Stimulated activated naive CD8-positive, alpha-beta T cell treated with anti-CD3 and anti-CD28 coated beads, Interleukin-15, amount 100 ng/mL, for 72 hours (primary cell): ENCODE measurements at regions not wholly inside any gene's neighbourhood (a gene's known extent, or its start where the extent isn't known, plus 50 kb on each side); places are given as distances from the start of the nearest gene placed in this dataset.

Source experiments
- ATAC-seq: fragments of 150-1000 bp; cut with Tn5 transposase; 2 replicates; pipeline ENCODE4 v1.10.0; 2021; ENCODE audit warnings: mild to moderate bottlenecking, moderate library complexity
- DNase-seq, 2 donors: peaks; one replicate each; pipeline ENCODE4 v3.0.0; 2021 to 2022
- H3K27ac Mint-ChIP-seq, 2 donors: one replicate each; pipeline ENCODE4 v1.8.0; 2022; ENCODE audit warnings: mild to moderate bottlenecking in 2 of 2, mixed read lengths in 2 of 2, moderate library complexity in 2 of 2
- H3K27me3 Mint-ChIP-seq: one replicate; pipeline ENCODE4 v1.8.0; 2022; ENCODE audit warnings: mixed read lengths
- H3K4me1 Mint-ChIP-seq: one replicate; pipeline ENCODE4 v1.8.0; 2022; ENCODE audit warnings: mild to moderate bottlenecking, mixed read lengths
- H3K4me3 Mint-ChIP-seq, 2 donors: one replicate each; pipeline ENCODE4 v1.8.0; 2022; ENCODE audit warnings: mild to moderate bottlenecking in 2 of 2, mixed read lengths in 2 of 2, moderate library complexity in 1 of 2
- H3K9me3 Mint-ChIP-seq, 2 donors: one replicate each; pipeline ENCODE4 v1.8.0; 2022; ENCODE audit warnings: mixed read lengths in 2 of 2

DNA sequence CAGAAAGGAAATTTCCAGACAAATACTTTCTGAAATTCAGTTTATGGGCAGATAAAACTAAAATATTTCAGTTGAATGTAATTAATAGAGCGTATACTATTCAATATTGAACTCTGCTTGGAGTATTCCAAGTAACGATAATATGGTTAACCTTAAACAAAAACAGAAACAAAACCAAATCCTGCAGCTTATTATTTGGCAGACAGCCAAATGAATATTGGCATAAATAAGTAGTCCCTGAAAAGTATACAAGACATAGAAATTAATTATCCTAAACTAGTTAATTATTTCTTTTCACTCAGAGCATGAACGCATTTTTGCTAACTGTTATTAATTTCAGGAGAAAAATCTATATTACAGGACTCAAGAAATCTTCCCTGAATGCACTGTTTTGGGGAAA, 1574.0 kb downstream of the MAT2B start:
- Mint-ChIP-seq H3K27ac (no peak overlapping the region), H3K4me1 (no peaks in the 10 kb centered on the region), H3K4me3 (no peak overlapping the region), H3K9me3 (peaks cover under 1 to 4% of the 10 kb centered on the region in 2 donors), H3K27me3 (no peaks in the 10 kb centered on the region)
- no peak for DNase-seq
- no peak for ATAC-seq

DNA sequence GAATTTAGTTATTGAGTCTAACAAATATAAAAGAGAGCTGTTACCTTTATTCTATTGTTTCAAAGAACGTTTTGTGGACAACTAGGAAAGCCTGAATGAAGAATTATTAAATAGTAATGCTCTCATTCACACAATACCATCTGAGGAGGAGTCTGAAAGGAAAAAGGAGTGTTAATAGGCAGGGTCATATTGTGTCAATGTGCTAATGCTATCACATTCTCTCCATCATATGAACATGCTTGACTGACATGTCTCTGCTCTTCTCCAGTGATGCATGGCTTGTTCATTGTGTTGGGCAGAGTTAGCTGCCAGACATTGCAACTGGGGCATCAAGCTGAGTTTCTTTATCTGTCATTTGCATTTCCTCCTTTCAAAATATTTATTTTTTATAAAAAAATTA, 1578.0 kb downstream of the MAT2B start:
- ATAC-seq, result no peak

DNA sequence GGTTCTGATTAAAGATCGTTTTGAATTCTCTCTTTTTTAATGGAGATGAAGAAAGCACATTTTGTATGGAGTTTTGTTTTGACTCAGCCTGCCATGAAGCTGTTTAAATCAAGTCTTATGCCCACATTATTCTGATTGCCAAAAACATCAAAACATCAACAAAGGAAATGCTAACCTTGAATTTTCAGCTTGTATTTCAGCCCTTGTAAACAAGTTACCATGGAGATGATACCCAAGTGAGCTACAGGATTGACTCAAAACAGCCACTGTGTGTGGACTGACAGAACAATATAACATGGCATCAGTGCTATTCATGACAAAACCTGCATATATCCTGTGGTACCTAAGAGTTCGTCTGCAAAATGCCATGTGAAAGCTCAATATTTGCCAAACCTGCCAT, 1581.0 kb downstream of the MAT2B start:
- H3K4me1 Mint-ChIP-seq, result no peaks in the 10 kb centered on the region
- DNase-seq, result no peak
- no peak overlapping the region for H3K27ac Mint-ChIP-seq
- no peak overlapping the region for H3K4me3 Mint-ChIP-seq
- peaks cover 0 to 5% of the 10 kb centered on the region in 2 donors for H3K9me3 Mint-ChIP-seq
- no peak for ATAC-seq
- H3K27me3 Mint-ChIP-seq, result no peaks in the 10 kb centered on the region

More for the DNA sequence above, 1578.0 kb downstream of the MAT2B start:
- H3K27me3 Mint-ChIP-seq, result no peaks in the 10 kb centered on the region
- no peak overlapping the region for H3K27ac Mint-ChIP-seq
- no peak overlapping the region for H3K4me3 Mint-ChIP-seq
- peaks cover 0 to 5% of the 10 kb centered on the region in 2 donors for H3K9me3 Mint-ChIP-seq
- DNase-seq, result no peak
- H3K4me1 Mint-ChIP-seq, result no peaks in the 10 kb centered on the region

DNA sequence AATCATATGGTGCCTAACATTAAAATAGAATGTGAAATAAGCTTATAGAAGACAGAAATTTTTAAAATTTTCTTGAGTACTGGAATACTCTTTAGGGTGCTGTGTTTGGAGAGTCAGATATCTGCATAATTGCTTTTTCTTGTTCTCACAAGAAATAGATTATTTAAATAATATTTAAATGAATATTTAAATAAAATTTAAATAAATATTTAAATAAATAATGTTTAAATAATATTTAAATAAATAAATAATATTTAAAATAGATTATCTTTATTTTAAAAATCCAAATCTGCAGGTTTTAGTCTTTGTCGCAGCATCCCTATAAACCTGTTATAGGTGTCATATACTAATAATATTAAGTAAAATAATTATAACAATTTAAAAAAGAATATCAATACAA, 1589.4 kb downstream of the MAT2B start:
- Mint-ChIP-seq H3K27me3 (no peaks in the 10 kb centered on the region), H3K4me3 (no peak overlapping the region), H3K9me3 (peaks cover 5 to 14% of the 10 kb centered on the region in 2 donors), H3K27ac (no peak overlapping the region), H3K4me1 (no peaks in the 10 kb centered on the region)
- ATAC-seq (no peak), DNase-seq (no peak)

DNA sequence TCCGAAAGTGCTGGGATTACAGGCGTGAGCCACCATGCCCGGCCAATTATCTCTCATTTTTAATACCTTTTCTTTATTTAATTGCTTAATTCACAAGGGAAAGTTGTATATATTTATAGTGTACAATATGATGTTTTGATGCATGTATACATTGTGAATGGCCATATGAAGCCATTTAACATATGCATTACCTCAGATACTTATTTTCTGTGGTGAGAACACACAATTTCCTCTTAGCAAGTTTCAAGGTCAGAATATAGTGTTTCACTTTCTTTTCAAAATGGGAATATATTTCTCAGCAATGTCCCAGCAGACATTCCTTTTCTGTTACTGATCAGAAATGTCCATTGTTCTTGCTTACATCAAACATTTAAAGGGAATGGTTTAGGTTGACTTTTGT, 1596.3 kb downstream of the MAT2B start:
- Mint-ChIP-seq H3K27me3 (no peaks in the 10 kb centered on the region), H3K9me3 (peaks cover 13 to 24% of the 10 kb centered on the region in 2 donors)
- no peak for ATAC-seq

DNA sequence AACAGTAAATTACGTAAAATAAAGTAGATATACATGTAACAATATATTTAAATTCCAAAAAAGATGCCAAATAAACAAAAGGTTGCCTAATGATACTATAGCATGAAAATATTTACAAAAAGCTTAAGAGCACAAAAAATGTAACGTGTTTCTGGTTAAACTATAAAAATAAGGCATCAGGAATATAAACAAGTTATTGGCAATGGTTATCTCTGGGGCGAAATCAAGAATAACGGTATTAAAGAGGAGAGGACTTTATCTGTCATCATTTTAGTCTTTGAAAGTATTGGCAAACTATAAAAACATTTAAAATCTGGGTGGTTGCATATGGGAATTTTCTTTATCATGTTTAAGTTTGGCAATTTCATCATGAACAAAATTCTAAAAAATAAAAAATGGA, 1599.2 kb downstream of the MAT2B start:
- ATAC-seq (no peak), DNase-seq (no peak)
- no peak overlapping the region for H3K27ac Mint-ChIP-seq
- H3K4me3 Mint-ChIP-seq, result no peak overlapping the region
- H3K4me1 Mint-ChIP-seq, result no peaks in the 10 kb centered on the region
- H3K27me3 Mint-ChIP-seq, result no peaks in the 10 kb centered on the region
- H3K9me3 Mint-ChIP-seq, result peaks cover 8 to 10% of the 10 kb centered on the region in 2 donors

More for the DNA sequence above, 1596.3 kb downstream of the MAT2B start:
- no peak overlapping the region for H3K27ac Mint-ChIP-seq
- no peaks in the 10 kb centered on the region for H3K4me1 Mint-ChIP-seq
- H3K4me3 Mint-ChIP-seq, result no peak overlapping the region
- DNase-seq, result no peak

DNA sequence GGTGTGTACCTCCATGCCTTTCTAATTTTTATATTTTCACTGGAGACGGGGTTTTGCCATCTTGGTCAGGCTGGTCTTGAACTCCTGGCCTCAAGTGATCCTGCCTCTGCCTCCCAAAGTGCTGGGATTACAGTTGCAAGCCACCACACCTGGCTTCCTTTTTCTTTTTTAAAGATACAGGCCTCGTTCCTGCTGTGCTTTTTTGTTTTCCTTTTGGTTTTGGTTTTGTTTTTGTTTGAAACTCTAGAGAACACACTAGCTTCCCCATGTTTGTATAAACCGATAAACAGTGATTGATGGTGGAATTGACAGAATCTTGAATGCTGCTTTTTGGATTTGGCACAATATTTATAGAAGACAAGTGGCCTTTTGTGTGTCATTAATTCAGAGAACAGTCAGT, 1603.4 kb downstream of the MAT2B start:
- H3K4me3 Mint-ChIP-seq, result no peak overlapping the region
- no peak for DNase-seq

DNA sequence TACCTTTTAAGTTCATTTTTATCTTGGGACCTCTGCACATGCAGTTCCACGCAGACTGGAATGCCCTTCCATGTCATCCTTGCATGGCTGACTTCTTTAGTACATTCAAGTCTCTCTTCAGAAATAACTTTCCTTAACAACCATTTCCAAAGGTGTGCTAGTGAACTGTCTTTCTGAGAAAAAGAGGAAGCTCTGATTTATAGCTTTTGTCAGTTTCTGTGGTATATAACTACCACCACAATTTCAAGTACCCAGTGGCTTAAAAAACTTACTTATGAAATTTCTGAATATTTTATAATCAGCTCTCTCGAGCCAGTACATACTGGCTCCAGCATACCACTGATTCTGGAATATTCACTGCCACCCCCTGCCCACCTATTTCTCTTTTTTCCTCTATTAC, 1613.8 kb downstream of the MAT2B start:
- H3K4me3 Mint-ChIP-seq, result no peak overlapping the region

More for the DNA sequence above, 1603.4 kb downstream of the MAT2B start:
- no peaks in the 10 kb centered on the region for H3K9me3 Mint-ChIP-seq
- H3K4me1 Mint-ChIP-seq, result no peaks in the 10 kb centered on the region
- ATAC-seq, result no peak
- H3K27ac Mint-ChIP-seq, result no peak overlapping the region
- no peaks in the 10 kb centered on the region for H3K27me3 Mint-ChIP-seq

DNA sequence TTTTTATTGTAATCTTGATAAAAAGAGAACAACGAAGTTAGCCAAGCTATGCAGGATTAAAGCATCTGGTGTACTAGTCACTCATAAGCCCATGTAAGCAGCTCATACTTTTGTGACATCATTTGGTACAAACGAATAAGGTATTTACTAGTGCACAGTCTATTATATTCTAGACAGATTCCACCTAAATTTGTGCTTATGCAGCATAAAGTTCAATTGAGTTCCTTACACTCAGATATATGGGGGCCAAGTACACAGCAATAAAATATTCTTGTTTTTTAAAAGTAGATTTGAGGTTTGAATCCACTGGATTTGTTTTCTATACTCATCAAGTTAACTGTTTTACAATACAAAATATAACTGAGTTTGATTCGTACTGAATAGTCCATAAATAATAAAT, 1621.2 kb downstream of the MAT2B start:
- ATAC-seq (no peak), DNase-seq (no peak)
- Mint-ChIP-seq H3K4me1 (no peaks in the 10 kb centered on the region), H3K9me3 (peaks cover 0 to 6% of the 10 kb centered on the region in 2 donors), H3K27ac (no peak overlapping the region), H3K27me3 (no peaks in the 10 kb centered on the region), H3K4me3 (no peak overlapping the region)

More for the DNA sequence above, 1613.8 kb downstream of the MAT2B start:
- H3K4me1 Mint-ChIP-seq, result no peaks in the 10 kb centered on the region
- DNase-seq, result no peak
- no peak for ATAC-seq
- no peaks in the 10 kb centered on the region for H3K27me3 Mint-ChIP-seq
- H3K9me3 Mint-ChIP-seq, result no peaks in the 10 kb centered on the region
- no peak overlapping the region for H3K27ac Mint-ChIP-seq

DNA sequence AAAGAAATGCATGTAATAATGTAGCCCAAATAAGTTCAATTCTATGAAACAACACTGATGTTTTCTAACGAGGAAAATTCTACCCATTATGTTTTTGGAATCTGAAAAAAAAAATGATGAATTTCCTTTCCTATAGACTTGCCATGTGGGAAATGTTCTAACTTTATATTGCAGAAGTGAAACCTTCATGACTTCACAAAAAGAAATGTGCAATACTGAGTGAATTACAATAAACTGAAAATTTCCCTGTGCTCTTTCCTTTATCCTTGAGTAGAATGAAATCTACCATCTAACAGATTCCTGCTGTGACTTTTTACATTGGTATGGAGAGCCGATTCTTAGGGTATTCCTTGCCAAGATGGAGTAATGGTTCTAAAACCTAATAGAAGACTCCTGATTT, 1622.5 kb downstream of the MAT2B start:
- ATAC-seq (no peak), DNase-seq (no peak)
- H3K27me3 Mint-ChIP-seq, result no peaks in the 10 kb centered on the region
- no peak overlapping the region for H3K27ac Mint-ChIP-seq
- H3K4me1 Mint-ChIP-seq, result no peaks in the 10 kb centered on the region
- H3K4me3 Mint-ChIP-seq, result no peak overlapping the region
- peaks cover 0 to 6% of the 10 kb centered on the region in 2 donors for H3K9me3 Mint-ChIP-seq

DNA sequence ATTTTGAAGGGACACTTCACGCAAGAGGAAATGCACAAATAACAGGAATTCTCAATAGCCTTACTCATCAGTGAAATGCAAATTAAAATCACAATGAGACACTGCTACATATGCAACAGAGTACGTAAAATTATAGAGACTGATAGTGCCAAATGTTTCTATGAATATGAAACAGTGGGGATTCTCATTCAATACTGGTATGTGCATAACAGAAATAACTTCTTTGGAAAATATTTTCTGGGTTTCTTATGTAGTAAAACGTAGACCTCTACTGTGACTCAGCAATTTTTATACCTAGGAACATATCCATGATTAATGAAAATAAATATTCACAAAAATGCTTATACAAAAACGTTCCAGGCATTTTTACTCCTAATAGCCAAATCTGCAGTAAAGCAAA, 1625.2 kb downstream of the MAT2B start:
- H3K27ac Mint-ChIP-seq, result no peak overlapping the region
- ATAC-seq (no peak), DNase-seq (no peak)
- H3K27me3 Mint-ChIP-seq, result no peaks in the 10 kb centered on the region
- peaks cover 0 to 12% of the 10 kb centered on the region in 2 donors for H3K9me3 Mint-ChIP-seq
- H3K4me1 Mint-ChIP-seq, result no peaks in the 10 kb centered on the region
- H3K4me3 Mint-ChIP-seq, result no peak overlapping the region

DNA sequence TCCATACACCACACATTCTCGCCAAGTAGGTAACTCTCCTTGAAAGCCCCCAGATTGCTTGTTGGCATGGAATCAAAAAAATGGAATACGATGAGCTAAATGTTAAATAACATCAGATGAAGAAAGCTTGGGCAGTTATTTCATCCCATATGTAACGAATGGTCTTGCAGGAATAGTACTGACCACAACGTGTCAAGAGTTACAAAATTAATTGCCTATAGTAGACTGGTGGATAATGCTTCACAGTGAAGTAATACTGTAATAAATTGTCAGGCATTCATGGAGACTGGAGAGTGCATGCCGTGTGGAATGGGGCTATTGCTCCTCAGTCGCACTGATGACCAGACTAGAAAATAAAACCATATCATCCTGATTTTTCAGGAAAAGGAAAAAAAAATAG, 1628.7 kb downstream of the MAT2B start:
- peaks cover 9 to 12% of the 10 kb centered on the region in 2 donors for H3K9me3 Mint-ChIP-seq
- H3K27me3 Mint-ChIP-seq, result no peaks in the 10 kb centered on the region
- no peaks in the 10 kb centered on the region for H3K4me1 Mint-ChIP-seq
- DNase-seq (no peak), ATAC-seq (no peak)
- no peak overlapping the region for H3K4me3 Mint-ChIP-seq
- no peak overlapping the region for H3K27ac Mint-ChIP-seq

DNA sequence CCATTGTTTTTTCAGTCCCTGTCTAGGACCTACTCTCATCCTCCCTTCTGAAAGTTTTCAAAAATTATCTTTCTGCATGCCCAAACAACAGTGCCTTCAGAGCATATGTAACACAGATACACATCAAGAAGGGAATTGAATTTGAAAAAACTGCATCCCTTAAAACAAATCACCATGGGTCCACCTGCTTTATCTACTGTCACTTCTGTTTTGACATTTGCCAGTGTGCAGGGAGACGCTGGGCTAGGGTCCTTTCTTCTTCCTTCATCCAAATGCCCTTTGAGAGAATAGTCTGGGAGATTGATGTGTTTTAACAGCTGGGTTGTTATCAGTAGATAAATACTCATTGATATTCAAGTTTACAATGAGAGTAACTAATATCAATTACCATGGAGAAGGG, 1630.1 kb downstream of the MAT2B start:
- Mint-ChIP-seq H3K27me3 (no peaks in the 10 kb centered on the region), H3K9me3 (peaks cover 5 to 9% of the 10 kb centered on the region in 2 donors), H3K4me3 (no peak overlapping the region), H3K4me1 (no peaks in the 10 kb centered on the region), H3K27ac (no peak overlapping the region)
- ATAC-seq (no peak), DNase-seq (no peak)

DNA sequence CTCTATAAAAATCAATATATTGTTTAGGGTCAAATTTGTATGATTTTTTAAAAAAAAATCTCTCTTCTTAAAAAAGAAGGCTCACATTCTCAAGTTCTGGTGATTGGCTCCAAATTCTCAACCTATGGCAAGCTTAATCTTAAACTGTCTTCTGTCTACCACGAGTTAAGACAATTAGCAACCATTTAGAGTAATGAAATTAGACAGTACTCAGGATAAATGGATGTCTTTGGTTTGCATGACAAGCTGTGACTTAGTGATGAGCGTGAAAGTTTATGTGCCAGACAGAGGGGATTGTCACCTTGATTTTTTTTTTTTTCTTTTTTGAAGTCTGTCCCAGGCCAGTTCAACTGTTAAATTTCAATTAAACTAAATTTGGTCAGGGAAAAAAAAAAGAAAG, 1632.3 kb downstream of the MAT2B start:
- Mint-ChIP-seq H3K4me1 (no peaks in the 10 kb centered on the region), H3K27me3 (no peaks in the 10 kb centered on the region), H3K9me3 (peaks cover 5 to 9% of the 10 kb centered on the region in 2 donors), H3K27ac (no peak overlapping the region), H3K4me3 (no peak overlapping the region)
- no peak for DNase-seq
- ATAC-seq, result no peak

DNA sequence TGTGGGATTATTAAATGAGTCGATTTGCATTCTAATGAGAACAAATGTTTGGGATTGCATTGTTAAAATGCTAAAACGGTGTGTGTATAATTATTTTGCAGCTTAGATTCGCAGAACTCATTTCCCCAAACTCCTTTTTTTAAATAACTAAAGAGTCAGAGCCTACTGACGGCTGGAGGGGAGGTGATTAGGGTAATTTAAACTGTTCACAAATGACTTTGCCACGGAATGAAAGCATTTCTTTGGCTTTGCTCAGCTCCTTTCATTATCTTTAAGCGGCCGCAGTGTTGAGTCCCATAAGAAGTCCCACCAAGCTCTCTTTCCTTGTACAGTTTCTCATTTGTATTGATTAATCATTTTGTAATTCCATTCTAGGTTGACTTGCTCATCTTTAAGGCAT, 1632.8 kb downstream of the MAT2B start:
- peaks cover 5 to 9% of the 10 kb centered on the region in 2 donors for H3K9me3 Mint-ChIP-seq
- H3K27me3 Mint-ChIP-seq, result no peaks in the 10 kb centered on the region
- no peaks in the 10 kb centered on the region for H3K4me1 Mint-ChIP-seq
- ATAC-seq, result no peak
- no peak overlapping the region for H3K27ac Mint-ChIP-seq
- H3K4me3 Mint-ChIP-seq, result no peak overlapping the region
- no peak for DNase-seq

DNA sequence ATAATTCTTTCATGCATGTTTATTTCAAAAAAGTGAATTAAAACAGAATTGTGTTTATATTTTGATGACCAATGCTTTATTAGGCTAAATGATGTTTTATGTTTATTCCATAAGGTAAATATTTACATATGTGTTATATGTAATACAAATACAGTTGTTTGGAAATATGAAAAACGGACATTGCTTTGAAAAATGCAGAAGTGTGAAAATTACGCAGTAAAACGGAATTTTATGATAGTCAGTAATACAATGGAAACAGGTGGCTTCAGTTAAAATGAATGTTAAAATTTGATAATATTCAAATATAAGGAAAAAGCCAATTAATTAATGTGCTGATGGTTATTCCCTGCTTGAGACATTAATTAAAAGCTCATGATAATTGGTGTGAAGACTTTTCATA, 1633.8 kb downstream of the MAT2B start:
- no peak for DNase-seq
- H3K27me3 Mint-ChIP-seq, result no peaks in the 10 kb centered on the region

DNA sequence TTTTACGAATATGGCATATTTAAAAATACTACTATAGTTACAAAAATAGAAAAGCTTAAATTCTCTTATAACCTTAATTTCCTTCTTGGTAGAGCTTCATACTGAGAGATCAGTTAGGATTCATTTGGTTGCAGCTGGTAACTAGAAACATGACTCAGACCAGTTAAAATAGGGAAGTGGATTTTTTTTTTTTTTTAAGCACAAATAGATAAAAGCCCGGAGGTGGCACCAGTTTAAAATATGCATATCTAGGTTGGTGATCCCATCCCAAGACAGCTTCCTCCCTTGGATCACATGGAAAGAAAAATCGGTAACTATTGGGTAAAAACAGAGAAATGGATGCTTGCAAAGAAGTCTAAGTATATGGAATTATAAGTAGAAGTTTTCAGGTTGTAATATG, 1634.3 kb downstream of the MAT2B start:
- H3K4me1 Mint-ChIP-seq, result no peaks in the 10 kb centered on the region
- ATAC-seq, result no peak

More for the DNA sequence above, 1633.8 kb downstream of the MAT2B start:
- Mint-ChIP-seq H3K4me3 (no peak overlapping the region), H3K9me3 (peaks cover 0 to 9% of the 10 kb centered on the region in 2 donors), H3K4me1 (no peaks in the 10 kb centered on the region), H3K27ac (no peak overlapping the region)
- no peak for ATAC-seq

More for the DNA sequence above, 1634.3 kb downstream of the MAT2B start:
- Mint-ChIP-seq H3K4me3 (no peak overlapping the region), H3K9me3 (peaks cover 0 to 9% of the 10 kb centered on the region in 2 donors), H3K27ac (no peak overlapping the region), H3K27me3 (no peaks in the 10 kb centered on the region)
- no peak for DNase-seq
